HEK293 (cell line): ENCODE measurements at regions not wholly inside any gene's neighbourhood (a gene's known extent, or its start where the extent isn't known, plus 50 kb on each side); places are given as distances from the start of the nearest gene placed in this dataset.

ENCODE experiments used
- CTCF ChIP-seq: fragments of 450-650 bp; formaldehyde crosslinking; IDR thresholded peaks from 2 replicates; pipeline ENCODE4 v1.5.1; 2016; ENCODE audit warnings: missing biosample characterization, missing genetic modification characterization
- PATZ1 ChIP-seq: fragments of 450-650 bp; formaldehyde crosslinking; IDR thresholded peaks from 2 replicates; pipeline ENCODE4 v1.5.1; 2016; ENCODE audit warnings: missing biosample characterization, missing genetic modification characterization
- ZFP69B ChIP-seq: fragments of 450-650 bp; formaldehyde crosslinking; IDR thresholded peaks from 2 replicates; pipeline ENCODE4 v1.5.1; 2016; ENCODE audit warnings: missing biosample characterization, missing genetic modification characterization
- ZNF155 ChIP-seq: fragments of 450-650 bp; formaldehyde crosslinking; IDR thresholded peaks from 2 replicates; pipeline ENCODE4 v1.5.1; 2016; ENCODE audit warnings: missing biosample characterization, missing genetic modification characterization
- ZNF169 ChIP-seq: fragments of 450-650 bp; formaldehyde crosslinking; IDR thresholded peaks from 2 replicates; pipeline ENCODE4 v1.5.1; 2016; ENCODE audit warnings: missing biosample characterization, missing genetic modification characterization
- ZNF555 ChIP-seq: fragments of 450-650 bp; formaldehyde crosslinking; conservative IDR thresholded peaks from 2 replicates; pipeline ENCODE4 v1.5.1; 2017; ENCODE audit warnings: missing biosample characterization, mild to moderate bottlenecking, missing genetic modification characterization, inconsistent platforms

GRCh38 chr20:56860413-56860812 is 231.3 kb downstream of the TFAP2C start:
- TF ChIP-seq PATZ1 (tag by site-specific recombination) (no peak), ZNF155 (tag by site-specific recombination) (no peak), ZNF555 (tag by site-specific recombination) (no peak), CTCF (no peak), ZNF169 (tag by site-specific recombination) (no peak), ZFP69B (tag by site-specific recombination) (no peak)
